ENCODE measurements at regions not wholly inside any gene's neighbourhood (a gene's known extent, or its start where the extent isn't known, plus 50 kb on each side); places are given as distances from the start of the nearest gene placed in this dataset.

- no peak for TF ChIP-seq CTCF (IDR thresholded peaks at IDR 0.05; ENCODE audit: poor library complexity, severe bottlenecking)
Measured at GRCh38 chr2:224281374-224281773, 120.5 kb downstream of the FAM124B start (continued).

GRCh38 chr2:224278531-224278930, 123.4 kb downstream of the FAM124B start:
- Histone ChIP-seq H3K9ac (ENCODE audit: low read length) (no peak overlapping the region), H3F3A (ENCODE audit: insufficient read depth, low read length, poor library complexity, severe bottlenecking) (no peaks in the 10 kb centered on the region), H2AFZ (ENCODE audit: low read depth, low read length) (no peak overlapping the region), H3K27me3 (ENCODE audit: insufficient read depth, low read depth, low read length) (no peaks in the 10 kb centered on the region), H3K4me2 (ENCODE audit: low read length) (no peak overlapping the region), H3K79me2 (replicated peaks; ENCODE audit: insufficient read depth, low read length) (no peaks in the 10 kb centered on the region), H4K20me1 (ENCODE audit: insufficient read depth) (no peaks in the 10 kb centered on the region), H3K9me3 (ENCODE audit: low read length) (no peaks in the 10 kb centered on the region), H3K36me3 (ENCODE audit: insufficient read depth, low read length) (no peaks in the 10 kb centered on the region), H3K27ac (ENCODE audit: low read length) (no peak overlapping the region), H3K9me2 (ENCODE audit: insufficient read depth, low read length) (no peaks in the 10 kb centered on the region), H3K4me3 (ENCODE audit: low read length) (no peak overlapping the region)
- no peak for TF ChIP-seq MXI1 (conservative IDR thresholded peaks at IDR 0.05; ENCODE audit: poor library complexity, severe bottlenecking)

- Histone ChIP-seq H3K36me3 (ENCODE audit: insufficient read depth, low read length) (no peaks in the 10 kb centered on the region), H4K20me1 (ENCODE audit: insufficient read depth) (no peaks in the 10 kb centered on the region), H3F3A (ENCODE audit: insufficient read depth, low read length, poor library complexity, severe bottlenecking) (no peaks in the 10 kb centered on the region), H3K79me2 (replicated peaks; ENCODE audit: insufficient read depth, low read length) (no peaks in the 10 kb centered on the region), H3K9me2 (ENCODE audit: insufficient read depth, low read length) (no peaks in the 10 kb centered on the region), H3K27ac (ENCODE audit: low read length) (no peak overlapping the region), H3K9ac (ENCODE audit: low read length) (no peak overlapping the region), H2AFZ (ENCODE audit: low read depth, low read length) (no peak overlapping the region), H3K4me3 (ENCODE audit: low read length) (no peak overlapping the region), H3K9me3 (ENCODE audit: low read length) (no peaks in the 10 kb centered on the region), H3K27me3 (ENCODE audit: insufficient read depth, low read depth, low read length) (no peaks in the 10 kb centered on the region), H3K4me2 (ENCODE audit: low read length) (no peak overlapping the region)
- TF ChIP-seq MXI1 (conservative IDR thresholded peaks at IDR 0.05; ENCODE audit: poor library complexity, severe bottlenecking) (no peak), CTCF (IDR thresholded peaks at IDR 0.05; ENCODE audit: poor library complexity, severe bottlenecking) (no peak), POLR2AphosphoS5 (IDR thresholded peaks at IDR 0.05) (no peak), SMC3 (conservative IDR thresholded peaks at IDR 0.05; ENCODE audit: poor library complexity) (no peak), RAD21 (conservative IDR thresholded peaks at IDR 0.05) (no peak), EZH2 (IDR thresholded peaks at IDR 0.05; ENCODE audit: borderline replicate concordance, insufficient read depth, low read length, poor library complexity, severe bottlenecking) (no peak), TAF1 (IDR thresholded peaks at IDR 0.05; ENCODE audit: low read depth) (no peak), REST (IDR thresholded peaks at IDR 0.05; ENCODE audit: borderline replicate concordance) (no peak), EP300 (conservative IDR thresholded peaks at IDR 0.05; ENCODE audit: poor library complexity, severe bottlenecking) (no peak)
Measured at GRCh38 chr2:224276251-224276650, 125.7 kb downstream of the FAM124B start.

Data from neural cell (in vitro differentiated cells).